Activated T-cell treated with anti-CD3 and anti-CD28 coated beads, Interleukin-2, amount 50 U/mL, for 72 hours (primary cell): ENCODE measurements at regions not wholly inside any gene's neighbourhood (a gene's known extent, or its start where the extent isn't known, plus 50 kb on each side); places are given as distances from the start of the nearest gene placed in this dataset.
A peak's percentile ranks its signal among the peaks of the same experiment; 100 is the strongest.

Experiments used
- ATAC-seq, 2 donors: fragments of 150-1000 bp; cut with Tn5 transposase; replicated peaks in 1 of 2; 2 replicates each; pipeline ENCODE4 v1.10.0; 2021; ENCODE audit warnings: moderate library complexity in 2 of 2, mild to moderate bottlenecking in 1 of 2
- DNase-seq, 2 donors: peaks; one replicate each; pipeline ENCODE4 v3.0.0; 2021 to 2022; ENCODE audit warnings: mixed read lengths in 1 of 2
- H3K27ac Mint-ChIP-seq: one replicate; pipeline ENCODE4 v1.8.0; 2022; ENCODE audit warnings: mild to moderate bottlenecking, moderate library complexity, mixed read lengths
- H3K27me3 Mint-ChIP-seq: one replicate; pipeline ENCODE4 v1.8.0; 2022; ENCODE audit warnings: low read depth, mixed read lengths
- H3K36me3 Mint-ChIP-seq, 2 donors: one replicate each; pipeline ENCODE4 v1.8.0; 2022; ENCODE audit warnings: mixed read lengths in 2 of 2, mild to moderate bottlenecking in 1 of 2; ENCODE audit not compliant: insufficient read depth in 2 of 2
- H3K4me1 Mint-ChIP-seq: one replicate; pipeline ENCODE4 v1.8.0; 2022; ENCODE audit warnings: low read depth, mixed read lengths
- H3K4me3 Mint-ChIP-seq, 2 donors: one replicate each; pipeline ENCODE4 v1.8.0; 2022; ENCODE audit warnings: mild to moderate bottlenecking in 2 of 2, mixed read lengths in 2 of 2, moderate library complexity in 2 of 2
- H3K9me3 Mint-ChIP-seq, 2 donors: one replicate each; pipeline ENCODE4 v1.8.0; 2022; ENCODE audit warnings: mixed read lengths in 2 of 2

DNA sequence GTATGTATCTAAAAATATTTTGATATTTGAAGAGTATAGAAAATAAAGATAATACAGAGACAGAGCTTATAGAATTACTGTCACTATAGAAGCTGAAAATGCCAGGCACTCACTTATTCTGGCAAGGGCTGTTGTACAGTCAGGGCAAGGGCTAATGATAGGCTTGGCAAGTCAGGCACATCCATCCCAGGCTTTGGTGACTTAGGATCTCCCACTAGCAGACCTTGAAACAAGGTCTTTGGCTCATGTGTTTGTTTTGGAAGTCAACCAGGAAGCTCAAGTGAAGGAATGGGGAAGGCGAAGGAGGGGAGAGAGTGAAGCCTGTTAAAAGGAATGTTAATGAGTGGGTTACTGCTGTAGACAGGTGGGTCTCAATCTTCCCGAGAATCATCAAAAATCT, 199.1 kb upstream of the SUCLG2 start:
- Mint-ChIP-seq H3K4me1 (peaks cover 5% of the 10 kb centered on the region), H3K27me3 (no peaks in the 10 kb centered on the region), H3K27ac (no peak overlapping the region), H3K36me3 (no peaks in the 10 kb centered on the region), H3K4me3 (no peak overlapping the region), H3K9me3 (peaks cover 0 to 1% of the 10 kb centered on the region in 2 donors)
- ATAC-seq (no peak), DNase-seq (no peak)

DNA sequence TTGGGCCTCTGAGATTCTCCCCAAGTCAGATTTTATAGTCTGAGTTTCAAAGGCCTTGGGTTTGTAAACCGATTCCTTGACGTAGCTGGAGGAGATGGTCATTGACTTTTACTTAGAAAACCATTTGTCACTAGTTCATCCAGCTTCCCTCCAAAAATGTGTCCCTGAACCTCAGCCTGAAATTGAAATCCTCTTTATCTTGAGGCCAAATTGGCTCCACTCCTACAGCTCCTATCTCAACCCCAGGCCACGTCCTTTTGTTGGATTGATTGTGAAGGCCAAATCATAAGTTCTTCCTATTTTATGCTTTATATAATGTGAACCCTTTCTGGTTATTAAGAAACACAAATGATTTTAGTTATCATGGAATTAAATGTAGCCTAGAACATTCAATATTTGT, 193.9 kb upstream of the SUCLG2 start:
- no peak for ATAC-seq
- H3K36me3 Mint-ChIP-seq = no peaks in the 10 kb centered on the region
- no peaks in the 10 kb centered on the region for H3K4me1 Mint-ChIP-seq
- no peak for DNase-seq
- H3K27ac Mint-ChIP-seq = no peak overlapping the region
- no peak overlapping the region for H3K4me3 Mint-ChIP-seq
- no peaks in the 10 kb centered on the region for H3K27me3 Mint-ChIP-seq
- peaks cover 0 to 1% of the 10 kb centered on the region in 2 donors for H3K9me3 Mint-ChIP-seq

DNA sequence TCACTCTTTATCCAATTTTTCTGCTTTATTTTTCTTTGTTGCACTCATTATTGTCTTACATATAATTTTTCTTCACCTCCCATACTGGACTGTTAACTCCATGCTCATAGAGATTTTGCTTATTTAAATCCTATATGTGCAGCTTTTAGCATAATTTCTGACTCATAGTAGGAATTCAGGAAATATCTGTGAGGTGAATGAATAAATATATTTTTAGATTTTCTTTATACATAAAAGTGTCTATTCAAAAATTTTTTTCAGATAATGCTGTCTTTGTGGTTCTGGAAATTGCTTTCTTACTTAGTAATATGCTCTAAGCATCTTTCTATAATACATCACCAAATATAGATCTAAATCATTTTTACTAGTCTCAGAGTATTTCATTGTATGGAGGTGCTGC, 191.8 kb upstream of the SUCLG2 start:
- no peaks in the 10 kb centered on the region for H3K4me1 Mint-ChIP-seq
- no peak overlapping the region for H3K27ac Mint-ChIP-seq
- no peaks in the 10 kb centered on the region for H3K9me3 Mint-ChIP-seq
- ATAC-seq = no peak
- H3K36me3 Mint-ChIP-seq = no peaks in the 10 kb centered on the region
- H3K27me3 Mint-ChIP-seq = no peaks in the 10 kb centered on the region
- DNase-seq = no peak
- H3K4me3 Mint-ChIP-seq = no peak overlapping the region

DNA sequence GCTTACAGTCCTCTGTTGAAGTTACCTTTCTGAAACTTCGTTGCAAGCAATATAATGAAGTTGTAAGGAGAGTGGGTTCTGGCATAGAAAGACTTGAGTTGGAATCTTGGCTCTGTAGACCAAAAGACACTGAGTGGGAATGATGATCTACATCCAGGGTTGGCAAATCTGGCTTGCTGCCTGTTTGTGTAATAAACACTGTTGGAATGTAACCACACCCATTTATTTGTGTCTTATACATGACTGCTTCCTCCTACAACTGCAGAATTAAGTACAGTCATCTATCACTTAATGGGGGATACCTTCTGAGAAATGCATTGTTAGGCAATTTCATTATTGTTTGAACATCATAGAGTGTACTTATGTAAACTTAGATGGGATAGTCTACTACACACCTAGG, 178.4 kb upstream of the SUCLG2 start:
- Mint-ChIP-seq H3K4me1 (no peaks in the 10 kb centered on the region), H3K4me3 (no peak overlapping the region), H3K27ac (no peak overlapping the region), H3K9me3 (peaks cover 16 to 26% of the 10 kb centered on the region in 2 donors), H3K36me3 (peaks cover 7 to 8% of the 10 kb centered on the region in 2 donors), H3K27me3 (no peaks in the 10 kb centered on the region)
- no peak for DNase-seq
- no peak for ATAC-seq

DNA sequence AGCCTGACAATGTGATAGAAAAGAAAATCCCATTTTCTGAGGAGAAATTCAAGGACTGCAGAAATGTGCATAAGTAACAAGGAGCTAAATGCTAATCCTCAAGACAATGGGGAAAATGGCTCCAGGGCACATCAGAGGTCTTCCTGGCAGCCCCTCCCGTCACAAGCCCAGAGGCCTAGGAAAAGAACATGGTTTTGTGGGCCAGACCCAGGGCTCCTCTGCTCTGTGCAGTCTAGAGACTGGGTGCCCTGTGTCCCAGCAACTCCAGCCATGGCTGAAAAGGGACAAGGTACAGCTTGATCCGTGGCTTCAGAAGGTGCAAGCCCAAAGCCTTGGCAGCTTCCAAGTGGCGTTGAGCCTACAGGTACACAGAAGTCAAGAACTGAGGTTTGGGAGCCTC, 176.8 kb upstream of the SUCLG2 start:
- DNase-seq = no peak
- Mint-ChIP-seq H3K36me3 (peaks cover 7 to 8% of the 10 kb centered on the region in 2 donors), H3K4me3 (no peak overlapping the region), H3K4me1 (no peaks in the 10 kb centered on the region), H3K27me3 (no peaks in the 10 kb centered on the region), H3K9me3 (peaks cover 16 to 26% of the 10 kb centered on the region in 2 donors), H3K27ac (no peak overlapping the region)
- no peak for ATAC-seq

DNA sequence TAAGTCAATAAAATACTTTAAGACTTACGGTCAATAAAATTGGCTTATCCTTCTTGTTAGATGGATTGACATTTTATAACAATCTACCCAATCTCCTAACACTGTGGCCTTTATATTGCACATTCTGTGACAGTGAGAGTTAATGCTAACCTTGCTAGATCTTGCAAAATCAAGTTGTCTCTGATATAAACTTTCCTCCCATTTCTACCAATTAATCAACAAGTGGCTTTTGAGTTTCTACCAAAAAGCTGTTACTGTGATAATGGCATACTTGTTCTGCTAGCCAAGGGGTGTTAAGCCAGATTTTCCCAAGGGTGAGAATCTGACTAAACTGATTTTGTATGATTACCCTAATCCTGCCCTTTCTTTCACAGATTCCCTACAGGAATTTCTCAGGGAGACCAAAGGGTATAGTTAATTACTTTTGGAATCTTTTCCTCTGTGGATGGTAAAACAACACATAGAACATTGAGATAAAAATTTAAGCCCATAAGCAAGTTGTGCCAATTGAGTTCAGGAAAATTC, 174.1 kb upstream of the SUCLG2 start:
- H3K36me3 Mint-ChIP-seq = peaks cover 5 to 8% of the 10 kb centered on the region in 2 donors
- DNase-seq (no peak), ATAC-seq (no peak)
- H3K9me3 Mint-ChIP-seq = peaks cover 13 to 16% of the 10 kb centered on the region in 2 donors
- no peaks in the 10 kb centered on the region for H3K4me1 Mint-ChIP-seq
- no peak overlapping the region for H3K4me3 Mint-ChIP-seq
- H3K27me3 Mint-ChIP-seq = no peaks in the 10 kb centered on the region
- no peak overlapping the region for H3K27ac Mint-ChIP-seq

DNA sequence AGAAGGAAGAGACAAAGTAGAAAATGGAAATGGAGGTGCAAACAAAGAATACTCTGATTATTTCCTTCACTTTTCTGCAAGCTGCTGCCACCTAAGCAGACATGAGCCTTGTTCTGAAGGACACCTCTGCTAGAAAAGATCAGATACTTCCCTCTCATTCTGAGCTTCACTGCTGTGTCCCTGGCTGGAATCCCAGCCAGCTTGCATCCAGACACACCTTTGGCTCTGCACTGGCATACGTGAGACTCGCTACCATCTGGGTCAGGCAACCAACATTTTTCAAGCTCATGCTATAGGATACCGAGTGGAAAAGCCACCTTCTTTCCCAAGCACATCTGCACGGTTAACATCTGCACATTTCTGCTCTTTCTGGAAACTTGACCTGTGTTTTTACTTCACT, 166.7 kb upstream of the SUCLG2 start:
- H3K27me3 Mint-ChIP-seq = no peaks in the 10 kb centered on the region
- H3K4me3 Mint-ChIP-seq = no peak overlapping the region
- no peaks in the 10 kb centered on the region for H3K4me1 Mint-ChIP-seq
- no peaks in the 10 kb centered on the region for H3K36me3 Mint-ChIP-seq
- no peak overlapping the region for H3K27ac Mint-ChIP-seq
- DNase-seq (no peak), ATAC-seq (no peak)
- peaks cover 0 to 4% of the 10 kb centered on the region in 2 donors for H3K9me3 Mint-ChIP-seq

DNA sequence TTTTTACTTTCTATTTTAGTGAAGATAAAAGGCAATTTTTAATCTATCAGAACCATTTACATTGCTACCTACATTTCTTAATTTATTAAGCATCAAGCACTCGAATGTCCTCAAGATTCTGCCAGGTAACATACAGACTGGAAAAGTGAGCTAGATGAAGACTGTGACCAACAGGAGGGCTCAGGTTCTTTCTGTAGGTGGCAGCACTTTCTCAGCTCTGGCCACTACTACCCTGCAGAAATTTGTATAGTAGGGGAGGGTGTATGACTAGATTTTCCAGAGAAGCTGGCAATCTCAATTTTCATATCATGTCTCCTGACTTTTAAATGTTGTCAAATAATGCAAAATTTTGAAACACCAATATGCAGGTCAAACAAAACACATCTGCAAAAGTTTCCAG, 165.0 kb upstream of the SUCLG2 start:
- ATAC-seq = no peak
- Mint-ChIP-seq H3K4me3 (no peak overlapping the region), H3K9me3 (no peaks in the 10 kb centered on the region), H3K4me1 (no peaks in the 10 kb centered on the region), H3K27ac (no peak overlapping the region), H3K36me3 (no peaks in the 10 kb centered on the region), H3K27me3 (no peaks in the 10 kb centered on the region)
- peak in 1 of 2 donors; percentile 2 for DNase-seq

DNA sequence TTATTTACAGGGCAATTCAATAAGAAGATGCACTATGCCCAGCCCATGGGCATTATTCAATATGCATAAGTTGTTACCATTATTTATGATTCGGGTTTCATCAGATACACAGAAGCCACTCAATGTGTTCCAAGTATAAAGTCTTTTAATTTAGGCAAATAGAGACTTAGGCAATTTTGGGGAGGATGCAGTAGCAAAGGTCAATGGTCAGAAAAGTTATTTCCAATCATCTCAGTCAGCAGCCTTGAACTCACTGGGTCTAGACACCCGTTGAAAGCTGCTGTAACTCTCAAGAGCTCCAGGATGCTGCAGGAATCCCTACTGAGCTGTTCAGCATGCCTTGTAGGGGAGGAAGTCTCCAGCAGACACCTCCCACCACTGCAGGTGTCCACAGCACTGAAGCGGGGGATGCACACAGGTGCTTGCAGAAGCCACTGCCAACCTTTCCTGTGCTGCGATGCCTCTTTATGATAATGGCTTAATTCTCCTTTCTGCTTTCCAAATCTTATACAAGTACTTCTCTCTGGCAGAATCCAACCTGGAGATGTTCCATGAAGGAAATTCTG, 155.0 kb upstream of the SUCLG2 start:
- Mint-ChIP-seq H3K27me3 (peaks cover 5% of the 10 kb centered on the region), H3K36me3 (no peaks in the 10 kb centered on the region), H3K4me1 (no peaks in the 10 kb centered on the region), H3K4me3 (no peak overlapping the region), H3K9me3 (no peaks in the 10 kb centered on the region), H3K27ac (no peak overlapping the region)
- ATAC-seq (no peak), DNase-seq (no peak)

DNA sequence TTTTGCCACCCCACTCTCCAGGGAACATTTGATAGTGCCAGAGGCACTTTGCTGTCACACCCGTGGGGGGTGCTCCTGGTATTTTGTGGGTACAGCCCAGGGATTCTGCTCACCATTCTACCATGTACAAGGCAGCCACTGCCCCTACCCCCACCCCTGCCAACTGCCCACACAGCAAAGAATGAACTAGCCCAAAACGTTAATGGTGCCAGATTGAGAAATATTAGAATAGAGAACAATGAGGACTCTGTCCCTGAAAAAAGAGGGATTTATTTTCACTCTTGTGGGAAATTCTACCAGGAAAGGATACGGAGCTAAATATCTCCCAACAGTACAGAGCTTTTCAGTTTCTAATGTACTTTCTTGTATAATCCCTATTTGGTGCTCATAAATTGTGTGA, 154.5 kb upstream of the SUCLG2 start:
- H3K9me3 Mint-ChIP-seq = peaks cover 0 to 3% of the 10 kb centered on the region in 2 donors
- ATAC-seq (no peak), DNase-seq (no peak)
- H3K36me3 Mint-ChIP-seq = peaks cover 0 to 1% of the 10 kb centered on the region in 2 donors
- no peaks in the 10 kb centered on the region for H3K4me1 Mint-ChIP-seq
- no peak overlapping the region for H3K4me3 Mint-ChIP-seq
- H3K27me3 Mint-ChIP-seq = peaks cover 5% of the 10 kb centered on the region
- no peak overlapping the region for H3K27ac Mint-ChIP-seq

DNA sequence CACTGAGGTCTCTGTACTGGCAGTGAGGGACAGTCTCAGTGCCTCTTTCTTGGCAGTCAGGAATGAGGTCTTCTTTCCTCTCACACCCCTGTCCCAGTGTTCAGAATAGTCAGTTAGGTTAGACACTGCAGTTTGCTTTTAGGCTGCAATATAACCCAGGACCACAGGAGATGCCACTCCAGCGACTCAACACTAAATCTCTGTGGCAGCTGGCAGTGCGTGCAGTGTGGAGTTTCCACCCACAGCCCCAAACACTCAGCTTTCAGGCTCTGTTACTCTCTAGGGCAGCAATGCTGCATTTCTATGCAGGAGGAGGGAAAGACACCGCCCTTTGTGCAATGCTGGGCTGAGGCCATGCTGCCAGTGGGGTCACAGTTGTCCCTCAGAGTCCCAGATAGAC, 150.2 kb upstream of the SUCLG2 start:
- H3K27ac Mint-ChIP-seq = no peak overlapping the region
- no peak for DNase-seq
- H3K36me3 Mint-ChIP-seq = peaks cover 2 to 9% of the 10 kb centered on the region in 2 donors
- no peak for ATAC-seq
- H3K4me1 Mint-ChIP-seq = no peaks in the 10 kb centered on the region
- H3K4me3 Mint-ChIP-seq = no peak overlapping the region
- peaks cover 2 to 13% of the 10 kb centered on the region in 2 donors for H3K9me3 Mint-ChIP-seq
- H3K27me3 Mint-ChIP-seq = peaks cover 5% of the 10 kb centered on the region

DNA sequence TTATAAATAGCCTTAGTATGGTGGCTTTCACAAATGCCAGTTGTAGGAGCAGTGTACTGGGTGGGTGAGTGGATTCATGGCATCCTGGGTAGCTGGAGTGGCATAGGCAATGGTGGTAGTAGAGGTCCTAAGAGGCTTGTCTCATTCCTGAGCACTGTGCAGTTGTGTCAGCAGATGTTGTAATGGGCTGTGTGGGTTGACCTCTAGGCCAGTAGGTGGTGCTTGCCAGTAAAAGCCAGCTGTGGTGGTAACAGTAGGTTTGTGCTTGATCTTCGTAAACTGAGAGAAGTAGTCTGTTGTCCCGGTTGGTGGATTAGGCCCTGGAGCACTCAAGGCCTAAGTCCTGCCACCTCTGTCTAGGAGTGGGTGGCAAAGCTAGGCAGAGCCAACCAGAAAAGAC, 149.7 kb upstream of the SUCLG2 start:
- no peak for DNase-seq
- Mint-ChIP-seq H3K9me3 (peaks cover 2 to 13% of the 10 kb centered on the region in 2 donors), H3K36me3 (peaks cover 2 to 9% of the 10 kb centered on the region in 2 donors), H3K4me3 (no peak overlapping the region), H3K4me1 (no peaks in the 10 kb centered on the region), H3K27me3 (peaks cover 5% of the 10 kb centered on the region), H3K27ac (no peak overlapping the region)
- ATAC-seq = no peak

DNA sequence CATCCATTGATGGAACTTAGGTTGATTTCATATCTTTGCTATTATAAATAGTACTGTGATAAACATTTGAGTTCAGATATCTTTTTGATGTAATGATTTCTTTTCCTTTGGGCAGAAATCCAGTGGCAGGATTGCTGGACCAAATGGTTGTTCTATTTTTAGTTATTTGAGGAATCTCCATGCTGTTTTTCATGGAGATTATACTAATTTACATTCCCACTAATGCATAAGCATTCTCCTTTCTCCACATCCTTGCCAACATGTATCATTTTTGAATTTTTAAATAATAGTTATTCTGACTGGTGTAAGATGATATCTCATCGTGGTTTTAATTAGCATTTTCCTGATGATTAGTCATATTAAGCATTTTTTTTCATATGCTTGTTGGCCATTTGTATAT, 144.0 kb upstream of the SUCLG2 start:
- no peak overlapping the region for H3K4me3 Mint-ChIP-seq
- H3K27me3 Mint-ChIP-seq = no peaks in the 10 kb centered on the region
- H3K4me1 Mint-ChIP-seq = no peaks in the 10 kb centered on the region
- DNase-seq (no peak), ATAC-seq (no peak)
- no peak overlapping the region for H3K27ac Mint-ChIP-seq
- H3K36me3 Mint-ChIP-seq = peaks cover 2 to 4% of the 10 kb centered on the region in 2 donors
- peaks cover 2 to 9% of the 10 kb centered on the region in 2 donors for H3K9me3 Mint-ChIP-seq

DNA sequence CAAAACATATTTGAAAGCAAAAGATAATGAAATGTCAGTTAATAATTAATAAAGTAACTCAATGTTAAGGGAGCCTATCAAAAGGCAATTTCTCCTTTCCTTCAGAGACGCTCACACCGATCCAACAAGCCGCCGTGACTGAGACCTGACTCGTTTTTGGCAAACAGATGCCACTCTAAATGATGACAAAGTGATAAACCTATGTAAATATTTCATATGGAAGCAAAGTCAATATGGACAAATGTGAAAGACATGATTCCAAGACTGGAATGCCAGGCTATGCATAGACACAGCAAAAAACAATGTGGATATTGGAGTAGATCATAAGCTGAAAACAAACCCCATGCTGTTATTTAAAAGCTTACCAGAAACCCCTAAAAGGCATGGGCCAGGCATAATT, 137.2 kb upstream of the SUCLG2 start:
- Mint-ChIP-seq H3K27ac (no peak overlapping the region), H3K36me3 (peaks cover 0 to 2% of the 10 kb centered on the region in 2 donors), H3K9me3 (no peaks in the 10 kb centered on the region), H3K27me3 (no peaks in the 10 kb centered on the region), H3K4me3 (no peak overlapping the region), H3K4me1 (peaks cover 6% of the 10 kb centered on the region)
- ATAC-seq (no peak), DNase-seq (no peak)
